GM12878 (cell line): ENCODE measurements at regions not wholly inside any gene's neighbourhood (a gene's known extent, or its start where the extent isn't known, plus 50 kb on each side); places are given as distances from the start of the nearest gene placed in this dataset.

Experiments used
- ATAC-seq: fragments of 200-7000 bp; cut with Tn5 transposase; 3 replicates; pipeline ENCODE4 v1.9.1; 2020; ENCODE audit warnings: mild to moderate bottlenecking, moderate library complexity
- BruUV-seq: library from RNA; stranded (reverse); fragments of 400-500 nt; replicated peaks from 2 replicates; lab custom pipeline; 2021; lab: Mats Ljungman, UMichigan
- CTCF ChIA-PET: fragments of 300-600 bp; sonication (Branson Sonifier 250); formaldehyde crosslinking; extraction: SDS; loops from one replicate; lab custom pipeline; 2021; ENCODE audit warnings: inconsistent platforms; lab: Yijun Ruan, JAX
- POLR2A ChIA-PET: fragments of 350-600 bp; formaldehyde crosslinking; extraction: SDS; loops from one replicate; lab custom pipeline; 2021; ENCODE audit warnings: inconsistent platforms; lab: Charles Lee
- RAD21 ChIA-PET: fragments of 300-600 bp; sonication (Branson Sonifier 250); formaldehyde crosslinking; loops from one replicate; lab custom pipeline; 2023; ENCODE audit warnings: antibody characterized with exemption; ENCODE audit not compliant: unreplicated experiment; lab: Charles Lee
- SMC1A ChIA-PET: fragments of 300-600 bp; sonication (Branson Sonifier 250); formaldehyde crosslinking; loops from one replicate; lab custom pipeline; 2023; ENCODE audit not compliant: unreplicated experiment, uncharacterized antibody; lab: Charles Lee
- DNase-seq: peaks from one replicate; pipeline ENCODE4 v3.0.0-alpha.2; 2011; ENCODE audit warnings: low read depth, low spot score
- FAIRE-seq: peaks from 3 replicates; lab custom pipeline; 2011; peaks lifted over from hg19 to GRCh38; lab: Jason Lieb, UNC
- H2AFZ ChIP-seq: 2 replicates; pipeline ENCODE4 v1.6.0; 2011; ENCODE audit warnings: low read depth, low read length, control low read depth; ENCODE audit not compliant: control insufficient read depth
- H3K27ac ChIP-seq: 2 replicates; pipeline ENCODE4 v1.5.1; 2011; ENCODE audit warnings: control low read depth; ENCODE audit not compliant: control insufficient read depth, insufficient read depth
- H3K27me3 ChIP-seq, 2 experiments: replicated peaks in 1 of 2; 2 replicates each; pipeline versions ENCODE4 v1.6.0 to v1.6.1; 2011; ENCODE audit warnings: low read length in 1 of 2; ENCODE audit not compliant: control insufficient read depth in 2 of 2, insufficient read depth in 2 of 2
- H3K36me3 ChIP-seq, 2 experiments: 2 replicates each; pipeline ENCODE4 v1.5.1; 2011; ENCODE audit warnings: low read length in 1 of 2; ENCODE audit not compliant: control insufficient read depth in 2 of 2, insufficient read depth in 2 of 2
- H3K4me1 ChIP-seq: 2 replicates; pipeline ENCODE4 v1.6.1; 2011; ENCODE audit warnings: mild to moderate bottlenecking, low read length, moderate library complexity, mixed read lengths; ENCODE audit not compliant: control insufficient read depth, insufficient read depth
- H3K4me2 ChIP-seq: 2 replicates; pipeline ENCODE4 v1.6.0; 2011; ENCODE audit warnings: control low read depth; ENCODE audit not compliant: control insufficient read depth, insufficient read depth
- H3K4me3 ChIP-seq: fragments of 200-600 bp; sonication (generic); 2 replicates; pipeline ENCODE4 v1.5.1; 2016
- H3K79me2 ChIP-seq: 2 replicates; pipeline ENCODE4 v1.6.0; 2011; ENCODE audit warnings: low read length; ENCODE audit not compliant: control insufficient read depth, insufficient read depth
- H3K9ac ChIP-seq: 2 replicates; pipeline ENCODE4 v1.8.0; 2011; ENCODE audit warnings: low read length, control low read depth, mixed read lengths; ENCODE audit not compliant: control insufficient read depth, insufficient read depth
- H3K9me3 ChIP-seq: replicated peaks from 3 replicates; pipeline ENCODE4 v1.5.1; 2011; ENCODE audit warnings: mild to moderate bottlenecking, low read length; ENCODE audit not compliant: control insufficient read depth, insufficient read depth
- H4K20me1 ChIP-seq: 2 replicates; pipeline ENCODE4 v1.6.0; 2011; ENCODE audit not compliant: control insufficient read depth, insufficient read depth
- CEBPB ChIP-seq, 2 experiments: fragments of 150-350 bp in 1 of 2; IDR thresholded peaks; 2 replicates each; pipeline ENCODE4 v1.6.1; 2012 to 2014; ENCODE audit warnings: low read depth in 2 of 2, low read length in 2 of 2, borderline replicate concordance in 1 of 2, inconsistent platforms in 1 of 2
- CTCF ChIP-seq, 3 experiments: IDR thresholded peaks in 2 of 3; conservative IDR thresholded peaks in 1 of 3; 2 replicates each; pipeline ENCODE4 v1.5.1; 2011; ENCODE audit warnings: low read depth in 3 of 3, low read length in 3 of 3, mild to moderate bottlenecking in 3 of 3, control low read depth in 2 of 3, moderate library complexity in 2 of 3, inconsistent platforms in 1 of 3, mixed read lengths in 1 of 3; ENCODE audit not compliant: control insufficient read depth in 2 of 3, insufficient read depth in 1 of 3; ENCODE audit errors: extremely low read depth in 1 of 3
- FOS ChIP-seq: IDR thresholded peaks from 3 replicates; pipeline ENCODE4 v1.6.1; 2011; ENCODE audit warnings: borderline replicate concordance; ENCODE audit not compliant: insufficient read length; ENCODE audit errors: extremely low read depth
- HDAC6 ChIP-seq: fragments of 200-600 bp; sonication (generic); IDR thresholded peaks from one replicate; pipeline ENCODE4 v1.8.0; 2017; ENCODE audit warnings: antibody characterized with exemption; ENCODE audit not compliant: unreplicated experiment
- NR2C2 ChIP-seq: IDR thresholded peaks from 2 replicates; pipeline ENCODE4 v1.6.1; 2011; ENCODE audit warnings: borderline replicate concordance, low read depth; ENCODE audit not compliant: control insufficient read depth, insufficient read length
- SMAD1 ChIP-seq: fragments of 450-650 bp; IDR thresholded peaks from 2 replicates; pipeline ENCODE4 v1.6.1; 2018; ENCODE audit warnings: mild to moderate bottlenecking, low read depth; ENCODE audit not compliant: partially characterized antibody
- ZNF592 ChIP-seq: fragments of 450-650 bp; IDR thresholded peaks from 2 replicates; pipeline ENCODE4 v1.6.1; 2017; ENCODE audit warnings: mild to moderate bottlenecking, moderate library complexity
- ZNF622 ChIP-seq: fragments of 450-650 bp; IDR thresholded peaks from 2 replicates; pipeline ENCODE4 v1.6.1; 2017; ENCODE audit warnings: mild to moderate bottlenecking, inconsistent platforms
- WGBS: methylation state at CpG from one replicate; pipeline ENCODE4 v1.1.6; 2016; ENCODE audit warnings: low lambda C conversion rate; ENCODE audit not compliant: insufficient replicate concordance, insufficient coverage; ENCODE audit errors: missing lambda C conversion rate; 5-methylcytosine and 5-hydroxymethylcytosine counted together
- in situ Hi-C: fragments of 300-500 bp; cut with MboI; formaldehyde crosslinking; loops from 9 replicates; pipeline ENCODE4 v1.14.3; 2018; ENCODE audit warnings: mixed read lengths
- intact Hi-C: fragments of 100-400 bp; cut with micrococcal nuclease; formaldehyde crosslinking; loops from one replicate; pipeline ENCODE4 v1.14.2; 2022; ENCODE audit not compliant: unreplicated experiment

- intact Hi-C loops (no loop called here), in situ Hi-C loops (no loop called here)
- H3K27me3 ChIP-seq = no peaks in the 10 kb centered on the region
- ATAC-seq = no peak
- H3K4me2 ChIP-seq = no peak overlapping the region
- no peak overlapping the region for H3K4me3 ChIP-seq
- H4K20me1 ChIP-seq = no peaks in the 10 kb centered on the region
- H3K9ac ChIP-seq = no peak overlapping the region
- FAIRE-seq = no peak
- DNase-seq = no peak
- H3K36me3 ChIP-seq = no peaks in the 10 kb centered on the region
- no TSS peak for BruUV-seq
- no peaks in the 10 kb centered on the region for H3K79me2 ChIP-seq
- ChIA-PET SMC1A (no interaction called here), CTCF (no interaction called here), POLR2A (no interaction called here), RAD21 (no interaction called here)
- 0% methylated on average over 4 of the region's 4 CpGs for WGBS
- H3K27ac ChIP-seq = no peak overlapping the region
- no peak for TF ChIP-seq ZNF622
- TF ChIP-seq FOS = no peak
- no peak for TF ChIP-seq CTCF (IDR thresholded peaks at IDR 0.05 in 2 of 3, conservative IDR thresholded peaks at IDR 0.05 in 1 of 3; ENCODE audit: control insufficient read depth in 2 of 3, extremely low read depth in 1 of 3, insufficient read depth in 1 of 3, low read depth in 3 of 3, low read length in 3 of 3)
- no peak for TF ChIP-seq NR2C2
- TF ChIP-seq HDAC6 = no peak
- no peak for TF ChIP-seq CEBPB (IDR thresholded peaks at IDR 0.05; ENCODE audit: borderline replicate concordance in 1 of 2, low read depth in 2 of 2, low read length in 2 of 2)
- no peak for TF ChIP-seq SMAD1
- no peak for TF ChIP-seq ZNF592
- H2AFZ ChIP-seq = no peak overlapping the region
- H3K9me3 ChIP-seq = no peaks in the 10 kb centered on the region; the same call in 2 of the 3 replicates
- no peaks in the 10 kb centered on the region for H3K4me1 ChIP-seq
Measured at GRCh38 chr10:131003455-131003854, 308.1 kb downstream of the TCERG1L start.
